ENCODE measurements at regions not wholly inside any gene's neighbourhood (a gene's known extent, or its start where the extent isn't known, plus 50 kb on each side); places are given as distances from the start of the nearest gene placed in this dataset.
"Not testable (repeated sequence)": the region's sequence is repeated elsewhere in the genome, so short reads cannot be mapped to it uniquely, and the experiment has no call there.

GRCh38 chrX:46244451-46244850 lies 300.8 kb downstream of the ZNF674 start:
- no peak for DNase-seq (ENCODE audit: low read depth)
- no peak overlapping the region for H3K4me3 ChIP-seq (ENCODE audit: low read length)
- TF ChIP-seq CTCF (conservative IDR thresholded peaks at IDR 0.05; ENCODE audit: low read depth, low read length): no peak

GRCh38 chrX:46236411-46236810 lies 308.8 kb downstream of the ZNF674 start:
- DNase-seq (ENCODE audit: low read depth): no peak

DNA sequence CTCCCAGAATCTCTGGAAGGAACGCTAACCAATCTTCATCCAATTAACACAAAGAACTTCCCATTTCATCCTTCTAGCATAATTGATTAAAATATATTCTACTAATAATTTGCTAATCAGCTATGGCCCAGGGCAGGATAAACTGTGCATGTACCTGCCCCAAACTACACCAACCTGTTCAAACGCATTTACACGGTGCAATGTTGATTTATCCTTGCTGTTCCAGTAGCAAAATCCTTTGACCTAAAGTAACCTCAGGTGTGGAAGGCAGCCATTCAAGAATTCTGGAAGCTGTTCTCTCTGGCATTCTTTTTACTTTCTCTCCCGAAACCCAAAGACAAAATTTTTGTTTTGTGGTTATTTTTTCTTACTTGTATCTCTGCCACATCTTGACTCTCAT lies 309.4 kb downstream of the ZNF674 start:
- no peak for DNase-seq (ENCODE audit: low read depth)
- H3K4me3 ChIP-seq (ENCODE audit: low read length): no peak overlapping the region
- no peak for TF ChIP-seq CTCF (conservative IDR thresholded peaks at IDR 0.05; ENCODE audit: low read depth, low read length)

More at GRCh38 chrX:46236411-46236810, 308.8 kb downstream of the ZNF674 start:
- no peak for TF ChIP-seq CTCF (conservative IDR thresholded peaks at IDR 0.05; ENCODE audit: low read depth, low read length)
- no peak overlapping the region for H3K4me3 ChIP-seq (ENCODE audit: low read length)

- no peak for TF ChIP-seq CTCF (conservative IDR thresholded peaks at IDR 0.05; ENCODE audit: low read depth, low read length)
- DNase-seq (ENCODE audit: low read depth): no peak
- no peak overlapping the region for H3K4me3 ChIP-seq (ENCODE audit: low read length)
Measured at GRCh38 chrX:46234775-46235174, 310.4 kb downstream of the ZNF674 start.

DNA sequence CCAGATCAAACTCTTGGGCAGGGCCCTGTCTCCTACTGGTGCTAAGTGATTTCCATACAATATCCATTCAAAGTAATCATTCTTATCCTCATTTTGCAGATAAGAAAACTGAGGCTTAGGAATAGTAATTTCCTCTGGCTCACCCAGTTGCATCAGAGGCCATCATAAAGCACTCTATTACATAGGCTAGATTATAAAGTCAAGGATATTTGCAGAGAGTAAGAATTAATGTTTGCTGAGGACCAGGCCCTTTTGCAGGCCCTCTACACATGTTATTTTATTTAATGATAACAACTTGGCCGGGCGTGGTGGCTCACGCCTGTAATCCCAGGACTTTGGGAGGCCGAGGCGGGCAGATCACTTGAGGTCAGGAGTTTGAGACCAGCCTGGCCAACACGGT lies 316.8 kb downstream of the ZNF674 start:
- H3K4me3 ChIP-seq (ENCODE audit: low read length): no peak overlapping the region
- TF ChIP-seq CTCF (conservative IDR thresholded peaks at IDR 0.05; ENCODE audit: low read depth, low read length): no peak
- no peak for DNase-seq (ENCODE audit: low read depth)

DNA sequence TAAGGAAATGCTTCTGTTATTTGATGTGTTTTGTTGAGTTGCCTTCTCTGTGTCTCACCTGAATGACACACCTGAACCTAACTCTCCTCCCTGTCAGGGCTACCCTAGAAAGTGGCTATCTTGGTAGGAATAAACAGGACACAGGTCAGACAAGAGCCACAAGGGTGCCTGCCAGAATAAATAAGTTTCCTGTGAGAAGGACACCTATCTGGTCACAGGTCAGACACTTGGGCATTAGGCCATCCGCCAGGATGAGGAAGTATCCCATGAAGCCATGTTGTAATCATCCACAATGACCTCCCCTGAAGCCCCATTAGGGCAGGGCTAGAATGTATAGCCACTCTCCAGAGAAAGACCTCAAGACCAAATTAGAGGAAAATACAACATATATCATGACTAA lies 318.8 kb downstream of the ZNF674 start:
- no peak overlapping the region for H3K4me3 ChIP-seq (ENCODE audit: low read length)
- DNase-seq (ENCODE audit: low read depth): no peak
- TF ChIP-seq CTCF (conservative IDR thresholded peaks at IDR 0.05; ENCODE audit: low read depth, low read length): no peak

- not testable (repeated sequence) for DNase-seq (ENCODE audit: low read depth); H3K4me3 ChIP-seq (ENCODE audit: low read length)
Measured at GRCh38 chrX:46223499-46223898, 321.7 kb downstream of the ZNF674 start.

- no peak for TF ChIP-seq CTCF (conservative IDR thresholded peaks at IDR 0.05; ENCODE audit: low read depth, low read length)
- DNase-seq (ENCODE audit: low read depth): no peak
- H3K4me3 ChIP-seq (ENCODE audit: low read length): no peak overlapping the region
Measured at GRCh38 chrX:46220822-46221221, 324.4 kb downstream of the ZNF674 start.
